HEK293T (cell line): ENCODE measurements at regions not wholly inside any gene's neighbourhood (a gene's known extent, or its start where the extent isn't known, plus 50 kb on each side); places are given as distances from the start of the nearest gene placed in this dataset.
"Not testable (repeated sequence)": the region's sequence is repeated elsewhere in the genome, so short reads cannot be mapped to it uniquely, and the experiment has no call there.

ENCODE experiments used
- CTCF ChIA-PET: fragments of 350-600 bp; formaldehyde crosslinking; extraction: SDS; loops from one replicate; lab custom pipeline; 2021; ENCODE audit warnings: antibody characterized with exemption, inconsistent platforms; lab: Yijun Ruan, JAX
- POLR2A ChIA-PET: fragments of 350-600 bp; formaldehyde crosslinking; extraction: SDS; loops from one replicate; lab custom pipeline; 2020; ENCODE audit warnings: antibody characterized with exemption, inconsistent platforms; lab: Yijun Ruan, JAX
- DNase-seq: peaks from one replicate; pipeline ENCODE4 v3.0.0; 2012; ENCODE audit warnings: mixed read lengths; ENCODE audit errors: extremely low spot score
- ARNT ChIP-seq: fragments of 450-650 bp; IDR thresholded peaks from 2 replicates; pipeline ENCODE4 v1.6.1; 2017; ENCODE audit warnings: mild to moderate bottlenecking
- BHLHE40 ChIP-seq: fragments of 450-650 bp; IDR thresholded peaks from 2 replicates; pipeline ENCODE4 v1.6.1; 2016; ENCODE audit warnings: mild to moderate bottlenecking, moderate library complexity, borderline replicate concordance
- CTBP1 ChIP-seq: fragments of 450-650 bp; IDR thresholded peaks from 2 replicates; pipeline ENCODE4 v1.6.1; 2016; ENCODE audit warnings: borderline replicate concordance
- ELF4 ChIP-seq: fragments of 450-650 bp; IDR thresholded peaks from 2 replicates; pipeline ENCODE4 v1.6.1; 2017; ENCODE audit warnings: antibody characterized with exemption
- FOXA1 ChIP-seq: fragments of 450-650 bp; IDR thresholded peaks from 2 replicates; pipeline ENCODE4 v1.6.1; 2016; ENCODE audit warnings: mild to moderate bottlenecking
- FOXK2 ChIP-seq: fragments of 450-650 bp; IDR thresholded peaks from 2 replicates; pipeline ENCODE4 v1.6.1; 2016; ENCODE audit warnings: mild to moderate bottlenecking
- FOXM1 ChIP-seq: fragments of 450-650 bp; IDR thresholded peaks from 2 replicates; pipeline ENCODE4 v1.6.1; 2017; ENCODE audit warnings: mild to moderate bottlenecking, borderline replicate concordance
- HDGF ChIP-seq: fragments of 450-650 bp; IDR thresholded peaks from 2 replicates; pipeline ENCODE4 v1.6.1; 2017; ENCODE audit warnings: antibody characterized with exemption, borderline replicate concordance
- L3MBTL2 ChIP-seq: fragments of 450-650 bp; conservative IDR thresholded peaks from 2 replicates; pipeline ENCODE4 v1.6.1; 2016; ENCODE audit warnings: mild to moderate bottlenecking
- LEF1 ChIP-seq: fragments of 450-650 bp; IDR thresholded peaks from 2 replicates; pipeline ENCODE4 v1.6.1; 2017; ENCODE audit warnings: mild to moderate bottlenecking, borderline replicate concordance
- NFRKB ChIP-seq: fragments of 450-650 bp; IDR thresholded peaks from 2 replicates; pipeline ENCODE4 v1.6.1; 2016; ENCODE audit warnings: mild to moderate bottlenecking, moderate library complexity
- SP1 ChIP-seq: fragments of 450-650 bp; IDR thresholded peaks from 2 replicates; pipeline ENCODE4 v1.6.1; 2017
- SUZ12 ChIP-seq: fragments of 450-650 bp; IDR thresholded peaks from 2 replicates; pipeline ENCODE4 v1.6.1; 2016; ENCODE audit warnings: mild to moderate bottlenecking
- TARDBP ChIP-seq: fragments of 450-650 bp; IDR thresholded peaks from 2 replicates; pipeline ENCODE4 v1.6.1; 2016
- ZNF384 ChIP-seq: fragments of 450-650 bp; IDR thresholded peaks from 2 replicates; pipeline ENCODE4 v1.6.1; 2016
- TF ChIP-seq, protein P1 (sequence below): fragments of 450-650 bp; IDR thresholded peaks from 2 replicates; pipeline ENCODE4 v1.6.1; 2016

- ChIA-PET POLR2A (no interaction called here), CTCF (no interaction called here)
- TF ChIP-seq FOXM1 (no peak), SP1 (no peak), NFRKB (no peak), ARNT (no peak), FOXA1 (no peak), HDGF (no peak), LEF1 (no peak), FOXK2 (no peak), ZNF384 (no peak), BHLHE40 (no peak), ELF4 (no peak), SUZ12 (no peak), TARDBP (no peak)
- TF ChIP-seq, protein P1, sequence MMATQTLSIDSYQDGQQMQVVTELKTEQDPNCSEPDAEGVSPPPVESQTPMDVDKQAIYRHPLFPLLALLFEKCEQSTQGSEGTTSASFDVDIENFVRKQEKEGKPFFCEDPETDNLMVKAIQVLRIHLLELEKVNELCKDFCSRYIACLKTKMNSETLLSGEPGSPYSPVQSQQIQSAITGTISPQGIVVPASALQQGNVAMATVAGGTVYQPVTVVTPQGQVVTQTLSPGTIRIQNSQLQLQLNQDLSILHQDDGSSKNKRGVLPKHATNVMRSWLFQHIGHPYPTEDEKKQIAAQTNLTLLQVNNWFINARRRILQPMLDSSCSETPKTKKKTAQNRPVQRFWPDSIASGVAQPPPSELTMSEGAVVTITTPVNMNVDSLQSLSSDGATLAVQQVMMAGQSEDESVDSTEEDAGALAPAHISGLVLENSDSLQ: no peak
- no peak for DNase-seq
These were observed 136.3 kb downstream of the INHBA start for GRCh38 chr7:41566581-41566980.

DNA sequence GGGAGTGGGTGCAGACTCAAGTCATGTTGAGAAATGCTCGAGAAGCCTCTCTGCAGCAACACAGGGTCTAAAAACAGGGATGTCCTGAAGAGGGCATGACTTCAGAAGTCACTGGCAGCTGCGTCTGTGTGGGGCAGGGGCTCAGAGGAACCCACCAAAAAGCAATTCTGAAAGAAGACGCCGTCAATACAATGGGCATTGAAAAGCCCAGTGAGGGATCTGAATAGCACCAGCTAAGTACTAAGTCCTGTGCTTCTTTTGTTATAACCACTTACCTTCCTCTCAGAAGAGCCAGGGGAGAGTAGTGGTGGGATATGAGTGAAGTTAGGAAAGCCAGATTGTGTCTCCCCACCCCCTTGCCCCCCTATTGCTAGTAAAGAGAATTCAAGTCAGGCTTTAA is 137.2 kb downstream of the INHBA start:
- TF ChIP-seq L3MBTL2 (no peak), SUZ12 (no peak), ARNT (no peak), LEF1 (no peak), TARDBP (no peak), FOXA1 (no peak), ZNF384 (no peak), ELF4 (no peak), NFRKB (no peak), SP1 (no peak), FOXM1 (no peak), CTBP1 (no peak), FOXK2 (no peak), BHLHE40 (no peak), HDGF (no peak)
- TF ChIP-seq, protein P1: no peak
- DNase-seq: no peak
- ChIA-PET POLR2A (no interaction called here), CTCF (no interaction called here)

DNA sequence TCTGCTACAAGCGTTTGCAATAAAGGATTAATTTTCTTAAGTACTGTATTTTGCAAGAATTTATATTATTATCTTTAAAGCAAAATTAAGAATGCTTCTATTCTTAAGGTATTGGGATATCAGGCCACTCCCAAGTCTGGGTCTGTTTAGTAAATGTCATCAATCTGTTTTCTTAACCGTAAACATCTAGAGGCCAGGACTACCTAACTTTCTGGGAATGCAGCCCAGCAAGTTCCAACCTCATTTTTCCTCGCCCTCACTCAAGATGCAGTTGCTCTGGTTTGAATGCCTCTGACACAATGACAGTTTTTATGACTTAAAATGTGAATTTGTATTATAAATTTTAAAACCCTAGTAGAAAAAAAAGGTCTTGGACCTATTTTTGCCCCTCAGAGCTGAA is 143.5 kb downstream of the INHBA start:
- DNase-seq: no peak
- POLR2A ChIA-PET: no interaction called here
- CTCF ChIA-PET: no interaction called here
- TF ChIP-seq HDGF: no peak
- TF ChIP-seq BHLHE40: no peak
- TF ChIP-seq, protein P1: no peak
- no peak for TF ChIP-seq SP1
- TF ChIP-seq FOXM1: no peak
- no peak for TF ChIP-seq LEF1
- TF ChIP-seq ARNT: no peak
- no peak for TF ChIP-seq FOXA1
- TF ChIP-seq FOXK2: no peak
- TF ChIP-seq ZNF384: no peak
- no peak for TF ChIP-seq TARDBP
- no peak for TF ChIP-seq L3MBTL2
- no peak for TF ChIP-seq ELF4
- TF ChIP-seq CTBP1: no peak
- TF ChIP-seq SUZ12: no peak
- no peak for TF ChIP-seq NFRKB

GRCh38 chr7:41554481-41554880 is 148.4 kb downstream of the INHBA start:
- TF ChIP-seq FOXK2: no peak
- no peak for TF ChIP-seq FOXA1
- TF ChIP-seq FOXM1: no peak
- TF ChIP-seq ELF4: no peak
- no peak for TF ChIP-seq SP1
- TF ChIP-seq TARDBP: no peak
- no peak for TF ChIP-seq L3MBTL2
- no peak for TF ChIP-seq HDGF
- no peak for TF ChIP-seq SUZ12
- no peak for TF ChIP-seq CTBP1
- TF ChIP-seq LEF1: no peak
- TF ChIP-seq BHLHE40: no peak
- no peak for DNase-seq
- POLR2A ChIA-PET: no interaction called here
- CTCF ChIA-PET: no interaction called here

DNA sequence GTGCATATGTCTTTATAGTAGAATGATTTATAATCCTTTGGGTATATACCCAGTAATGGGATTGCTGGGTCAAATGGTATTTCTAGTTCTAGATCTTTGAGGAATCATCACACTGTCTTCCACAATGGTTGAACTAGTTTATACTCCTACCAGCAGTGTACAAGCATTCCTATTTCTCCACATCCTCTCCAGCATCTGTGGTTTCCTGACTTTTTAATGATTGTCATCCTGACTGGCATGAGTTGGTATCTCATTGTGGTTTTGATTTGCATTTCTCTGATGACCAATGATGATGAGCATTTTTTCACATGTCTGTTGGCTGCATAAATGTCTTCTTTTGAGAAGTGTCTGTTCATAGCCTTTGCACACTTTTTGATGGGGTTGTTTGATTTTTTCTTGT is 152.8 kb downstream of the INHBA start:
- POLR2A ChIA-PET, CTCF ChIA-PET, DNase-seq: not testable (repeated sequence)

GRCh38 chr7:41544241-41544640 is 158.6 kb downstream of the INHBA start:
- no peak for TF ChIP-seq ELF4
- no peak for TF ChIP-seq SUZ12
- no peak for TF ChIP-seq FOXM1
- no peak for TF ChIP-seq ZNF384
- ChIA-PET POLR2A (no interaction called here), CTCF (interaction anchor here (0.5 kb wide), 1 partner anchor 12 kb away, joined by 3 read pairs; no protein-coding TSS in a partner anchor)
- no peak for DNase-seq

- TF ChIP-seq BHLHE40 (no peak), SP1 (no peak), TARDBP (no peak), LEF1 (no peak), FOXA1 (no peak), CTBP1 (no peak), FOXM1 (no peak)
- TF ChIP-seq, protein P1: no peak
- POLR2A ChIA-PET: no interaction called here
- CTCF ChIA-PET: interaction anchor here (0.6 kb wide), 1 partner anchor 796 kb away, joined by 5 read pairs; no protein-coding TSS in a partner anchor
- no peak for DNase-seq
These were observed 162.3 kb downstream of the INHBA start for GRCh38 chr7:41540601-41541000.
